HG02884 (cell line): ENCODE measurements at regions not wholly inside any gene's neighbourhood (a gene's known extent, or its start where the extent isn't known, plus 50 kb on each side); places are given as distances from the start of the nearest gene placed in this dataset.
"Not testable (repeated sequence)": the region's sequence is repeated elsewhere in the genome, so short reads cannot be mapped to it uniquely, and the experiment has no call there.

Experiments used
- ATAC-seq: cut with Tn5 transposase; IDR thresholded peaks from one replicate; pipeline ENCODE4 v1.9.1; 2021; ENCODE audit warnings: mild to moderate bottlenecking, moderate library complexity; ENCODE audit not compliant: unreplicated experiment

DNA sequence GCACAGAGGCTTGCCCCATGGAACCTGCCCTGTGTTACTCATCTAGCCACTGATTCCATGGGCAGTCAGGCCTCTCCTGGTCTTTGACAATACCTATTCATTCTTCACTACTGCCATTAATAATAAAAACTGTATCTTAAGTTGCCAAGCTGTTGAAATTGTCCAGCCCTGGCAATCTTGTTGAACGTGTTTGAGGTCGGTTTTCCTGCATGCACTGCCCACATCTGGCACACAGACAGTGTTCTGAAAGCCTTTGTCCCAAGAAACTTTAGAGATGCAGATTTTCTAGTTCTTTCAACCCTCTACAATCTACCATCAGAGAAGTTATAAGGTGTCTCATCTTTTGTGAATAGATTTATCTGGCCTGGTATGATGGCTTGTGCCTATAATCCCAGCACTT, 567.2 kb upstream of the NECTIN3 start:
- no peak for ATAC-seq

DNA sequence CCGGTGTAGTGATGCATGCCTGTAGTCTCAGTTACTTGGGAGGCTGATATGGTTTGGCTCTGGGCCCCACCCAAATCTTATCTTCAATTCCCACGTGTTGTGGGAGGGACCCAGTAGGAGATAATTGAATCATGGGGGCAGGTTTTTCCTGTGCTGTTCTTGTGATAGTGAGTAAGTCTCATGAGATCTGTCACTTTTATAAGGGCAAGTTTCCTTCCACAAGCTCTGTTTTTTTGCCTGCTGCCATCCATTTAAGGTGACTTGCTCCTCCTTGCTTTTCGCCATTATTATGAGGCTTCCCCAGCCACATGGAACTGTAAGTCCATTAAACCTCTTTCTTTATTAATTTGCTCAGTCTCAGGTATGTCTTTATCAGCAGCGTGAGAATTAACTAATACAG, 566.7 kb upstream of the NECTIN3 start:
- ATAC-seq: no peak

DNA sequence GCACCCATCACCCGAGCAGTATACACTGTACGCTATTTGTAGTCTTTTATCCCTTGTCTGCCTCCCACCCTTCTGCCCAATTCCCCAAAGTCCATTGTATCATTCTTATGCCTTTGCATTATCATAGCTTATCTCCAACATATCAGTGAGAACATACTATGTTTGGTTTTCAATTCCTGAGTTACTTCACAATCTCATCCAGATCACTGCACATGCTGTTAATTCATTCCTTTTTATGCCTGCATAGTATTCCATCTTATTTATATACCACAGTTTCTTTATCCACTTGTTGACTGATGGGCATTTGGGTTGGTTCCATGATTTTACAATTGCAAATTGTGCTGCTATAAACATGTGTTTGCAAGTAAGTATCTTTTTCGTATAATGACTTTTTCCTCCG, 564.7 kb upstream of the NECTIN3 start:
- no peak for ATAC-seq

DNA sequence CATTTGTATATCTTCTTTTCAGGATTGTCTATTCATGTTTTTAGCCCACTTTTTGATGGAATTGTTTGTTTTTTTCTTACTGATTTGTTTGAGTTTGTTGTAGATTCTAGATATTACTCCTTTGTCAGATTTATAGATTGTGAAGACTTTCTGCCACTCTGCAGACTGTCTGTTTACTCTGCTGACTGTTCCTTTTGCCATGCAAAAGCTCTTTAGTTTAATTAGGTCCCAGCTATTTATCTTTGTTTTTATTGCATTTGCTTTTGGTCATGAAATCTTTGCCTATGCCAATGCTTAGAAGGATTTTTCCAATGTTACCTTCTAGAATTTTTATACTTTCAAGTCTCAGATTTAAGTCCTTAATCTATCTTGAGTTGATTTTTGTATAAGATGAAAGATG, 564.0 kb upstream of the NECTIN3 start:
- not testable (repeated sequence) for ATAC-seq

DNA sequence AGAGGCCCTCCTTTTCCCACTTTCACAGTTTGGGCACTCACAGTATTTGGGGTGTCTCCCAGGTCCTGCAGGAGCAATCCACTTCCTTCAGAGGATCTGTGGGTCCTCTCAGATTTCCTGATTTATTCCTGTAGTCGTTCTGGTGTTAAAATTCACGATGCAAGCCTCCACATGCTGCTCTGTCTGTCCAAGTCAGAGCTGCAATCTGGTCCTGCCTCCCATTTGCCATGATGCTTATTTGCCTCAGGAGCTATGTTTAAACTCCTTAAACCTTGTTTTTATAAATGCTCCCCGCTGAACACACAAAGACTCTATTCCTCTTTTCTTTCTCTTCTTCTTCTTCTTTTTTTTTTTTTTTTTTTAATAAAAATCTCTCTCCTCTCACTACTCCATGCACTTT, 558.7 kb upstream of the NECTIN3 start:
- no peak for ATAC-seq

DNA sequence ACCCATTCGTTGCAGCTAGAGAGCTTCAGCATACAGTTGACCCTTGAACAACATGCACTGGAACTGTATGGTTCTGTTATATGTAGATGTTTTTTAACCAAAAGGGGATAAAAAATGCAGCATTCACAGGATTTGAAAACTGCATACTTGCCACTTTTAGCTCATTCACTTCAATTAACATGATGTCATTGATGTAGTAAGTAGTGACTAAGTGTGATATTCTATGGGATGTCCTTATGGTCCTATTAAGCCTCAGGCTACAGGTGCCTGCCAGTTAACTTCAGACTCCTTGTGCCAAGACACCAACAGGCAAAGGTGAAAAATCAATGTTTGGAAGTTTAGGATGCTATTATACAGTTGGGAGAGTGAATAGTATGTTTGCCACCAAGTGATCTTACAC, 553.6 kb upstream of the NECTIN3 start:
- ATAC-seq: no peak

DNA sequence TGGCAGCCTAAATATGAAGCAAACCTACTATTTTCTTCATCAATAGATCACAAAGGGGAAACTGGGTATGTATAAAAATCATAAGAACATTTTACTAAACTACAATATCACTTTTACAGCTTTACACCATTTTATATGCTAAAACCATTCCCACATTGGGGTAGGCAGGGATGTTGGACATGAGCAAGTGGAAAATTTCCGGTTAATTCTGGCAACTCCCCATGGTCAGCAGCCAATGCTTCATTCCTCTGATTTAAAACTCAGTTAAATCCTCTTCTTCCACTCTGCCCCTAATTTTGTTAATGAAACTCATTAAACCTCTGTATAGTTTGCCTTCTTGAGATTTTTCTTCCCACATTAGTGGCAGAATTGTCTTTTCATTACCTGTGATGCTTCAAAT, 552.5 kb upstream of the NECTIN3 start:
- ATAC-seq: no peak

DNA sequence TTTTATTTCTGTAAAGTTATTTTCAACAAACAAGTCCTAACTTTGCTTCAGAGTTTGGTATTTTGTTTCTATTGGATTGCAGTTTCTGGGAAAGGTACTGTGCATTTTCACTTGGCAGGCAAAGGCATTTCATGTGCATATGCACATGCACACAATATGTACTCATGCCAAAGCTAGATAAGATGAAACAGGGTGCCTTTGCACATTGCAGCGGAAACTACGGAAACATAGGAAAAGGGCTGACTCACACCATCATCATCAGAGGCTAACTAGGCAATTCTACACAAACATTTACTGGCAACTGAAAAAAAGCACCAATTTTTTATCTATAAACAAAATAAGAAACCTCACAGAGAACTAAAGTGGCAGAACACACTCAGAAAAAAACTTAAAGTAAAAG, 550.6 kb upstream of the NECTIN3 start:
- no peak for ATAC-seq

DNA sequence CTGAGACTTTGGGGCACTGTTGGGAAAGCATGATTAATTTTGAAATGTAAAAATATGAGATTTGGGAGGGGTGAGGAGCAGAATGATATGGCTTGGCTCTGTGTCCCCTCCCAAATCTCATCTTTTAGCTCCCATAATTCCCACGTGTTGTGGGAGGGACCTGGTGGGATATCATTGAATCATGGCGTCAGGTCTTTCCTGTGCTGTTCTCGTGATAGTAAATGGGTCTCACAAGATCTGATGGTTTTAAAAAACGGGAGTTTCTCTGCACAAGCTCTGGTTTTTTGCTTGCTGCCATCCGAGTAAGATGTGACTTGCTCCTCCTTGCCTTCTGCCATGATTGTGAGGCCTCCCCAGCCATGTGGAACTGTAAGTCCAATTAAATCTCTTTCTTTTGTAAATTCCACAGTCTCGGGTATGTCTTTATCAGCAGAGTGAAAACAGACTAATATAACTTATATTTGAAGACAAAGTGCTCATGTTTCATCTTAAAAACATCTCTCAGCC, 546.0 kb upstream of the NECTIN3 start:
- ATAC-seq: not testable (repeated sequence)

DNA sequence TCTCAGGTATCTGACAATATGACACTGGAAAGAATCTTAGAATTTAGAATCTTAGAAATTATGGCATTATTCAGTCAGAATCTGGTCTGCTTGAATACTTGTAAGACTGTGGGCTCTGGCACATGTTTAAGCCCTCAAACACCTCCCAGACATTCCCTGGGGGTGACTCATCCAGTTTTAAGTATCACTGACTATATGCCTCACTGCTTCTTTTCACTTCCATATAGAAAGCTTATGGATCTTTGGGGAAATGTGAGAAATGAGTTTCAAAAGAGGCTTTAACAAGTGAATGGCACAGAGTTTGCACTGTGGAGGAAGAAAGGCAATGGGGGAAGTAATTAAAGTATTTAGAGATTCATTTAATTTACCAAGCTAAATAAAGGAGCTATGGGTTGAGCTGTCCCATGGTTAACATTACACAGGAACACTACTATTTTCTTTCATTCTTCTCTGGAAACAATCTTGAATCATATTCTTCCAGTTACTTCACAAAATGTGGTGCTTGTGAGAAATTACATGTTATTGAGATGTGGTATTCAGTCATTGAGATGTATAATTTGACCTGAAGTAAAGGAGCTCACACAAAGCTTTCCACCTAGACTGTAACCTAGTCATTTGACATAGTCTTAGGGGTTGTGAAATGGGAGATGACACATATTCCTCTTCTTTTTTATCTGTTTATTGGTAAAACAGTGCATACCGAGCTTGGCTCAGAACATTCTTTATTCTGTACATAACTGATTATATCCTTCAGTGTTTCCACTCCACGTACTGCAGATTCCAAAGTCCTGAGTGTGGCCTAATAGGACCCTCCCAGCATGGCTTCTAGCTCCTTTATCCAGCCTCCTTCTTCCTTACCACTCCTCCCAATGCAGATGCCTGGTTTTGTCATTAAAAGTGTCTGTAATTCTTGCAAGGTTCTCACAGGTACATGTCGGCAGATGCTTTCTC, 544.6 kb upstream of the NECTIN3 start:
- ATAC-seq: no peak

DNA sequence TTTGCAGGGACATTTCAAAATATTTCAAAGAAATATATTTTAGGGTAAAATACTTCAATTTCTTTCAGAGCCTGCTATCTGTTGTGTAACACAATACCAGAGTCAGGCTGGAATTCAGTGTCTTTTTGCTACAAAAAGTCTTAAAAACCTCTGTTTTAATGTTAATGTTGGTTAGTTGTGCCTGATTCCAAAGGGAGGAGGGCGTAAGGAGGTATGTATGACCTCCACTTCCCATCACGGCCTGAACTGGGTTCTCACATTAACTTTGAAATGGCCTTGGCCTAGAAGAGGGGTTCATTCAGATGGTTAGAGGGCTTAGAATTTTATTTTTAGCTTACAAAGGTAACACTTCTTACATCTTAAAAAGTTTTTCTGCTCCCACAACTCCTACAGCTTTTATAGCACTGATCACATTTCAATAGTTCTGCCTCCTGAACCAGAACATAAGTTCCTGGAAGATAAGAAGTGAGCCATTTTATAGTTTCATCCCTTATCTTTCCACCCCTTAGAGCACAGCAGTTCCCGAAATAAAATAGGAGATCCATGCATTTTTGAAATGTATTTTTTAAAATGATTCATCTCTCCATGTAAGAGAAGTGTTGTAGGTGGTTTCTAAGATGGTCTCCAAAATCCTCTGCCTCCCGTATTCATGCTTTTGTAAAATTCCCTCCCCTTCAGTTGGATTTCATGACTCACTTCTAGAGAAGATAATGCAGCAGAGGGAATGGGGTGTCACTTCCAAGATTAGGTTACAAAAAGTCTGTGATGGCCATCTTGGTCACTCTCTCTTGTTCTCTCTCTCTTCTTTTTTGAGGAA, 543.1 kb upstream of the NECTIN3 start:
- ATAC-seq: no peak

DNA sequence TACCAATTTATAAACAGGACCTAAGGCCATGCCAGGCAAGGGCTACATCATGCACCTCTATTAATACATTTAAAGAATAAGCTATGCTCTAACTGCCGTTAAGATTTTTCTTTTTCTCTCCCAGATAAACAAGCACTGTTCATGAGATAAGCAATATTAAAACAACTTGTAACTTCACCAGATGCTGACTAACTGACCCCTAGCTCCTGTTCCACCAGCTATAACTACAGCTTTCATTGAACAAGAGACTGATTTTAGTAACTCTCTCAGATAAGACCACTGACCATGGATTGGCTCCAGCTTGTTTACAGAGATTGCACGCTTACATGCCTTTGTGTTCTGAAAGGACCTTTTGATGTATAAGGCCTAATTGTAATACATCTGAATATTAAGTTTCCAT, 540.7 kb upstream of the NECTIN3 start:
- ATAC-seq: no peak

DNA sequence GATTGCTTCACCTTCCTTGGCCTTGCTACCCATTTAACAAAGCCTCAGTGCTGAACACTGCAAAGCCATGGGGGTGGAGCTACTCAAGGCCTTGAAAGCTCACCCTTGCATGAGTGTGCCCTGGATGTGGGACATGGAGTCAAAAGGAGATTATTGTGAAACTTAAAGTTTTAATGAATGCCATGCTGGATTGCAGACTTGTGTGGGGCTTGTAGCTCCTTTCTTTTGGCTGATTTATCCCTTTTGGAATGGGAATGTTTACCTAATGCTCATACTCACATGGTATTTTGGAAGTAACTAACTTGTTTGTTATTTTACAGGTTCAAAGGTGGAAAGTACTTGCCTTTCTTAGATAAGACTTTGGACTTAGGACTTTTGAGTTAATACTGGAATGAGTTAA, 538.5 kb upstream of the NECTIN3 start:
- no peak for ATAC-seq

DNA sequence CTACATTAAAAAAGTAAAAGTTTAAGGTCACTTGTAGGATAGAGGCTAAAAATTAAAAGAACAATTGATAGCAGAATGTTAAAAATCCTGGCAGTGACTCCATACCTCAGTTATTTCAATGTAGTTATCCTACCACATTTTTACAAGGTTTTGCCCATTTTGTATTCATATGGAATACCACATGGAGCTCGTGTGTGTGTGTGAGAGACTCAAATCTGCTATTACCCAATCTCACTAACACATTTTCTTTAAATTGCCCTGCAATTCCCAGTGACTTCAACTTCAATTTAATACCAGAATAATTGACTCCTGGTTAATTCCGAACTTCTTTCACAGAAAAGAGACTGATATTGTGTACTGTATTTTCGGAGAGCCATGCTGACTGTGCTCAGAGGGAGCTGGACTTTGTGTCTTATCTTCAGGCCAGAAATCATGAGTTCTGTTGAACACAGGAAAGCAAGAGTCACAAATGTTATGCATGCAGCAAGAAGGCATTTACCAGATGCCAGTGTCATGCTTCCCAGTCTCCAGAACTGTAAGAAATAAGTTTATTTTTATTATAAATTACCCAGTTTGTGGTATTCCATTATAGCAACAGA, 529.0 kb upstream of the NECTIN3 start:
- no peak for ATAC-seq

DNA sequence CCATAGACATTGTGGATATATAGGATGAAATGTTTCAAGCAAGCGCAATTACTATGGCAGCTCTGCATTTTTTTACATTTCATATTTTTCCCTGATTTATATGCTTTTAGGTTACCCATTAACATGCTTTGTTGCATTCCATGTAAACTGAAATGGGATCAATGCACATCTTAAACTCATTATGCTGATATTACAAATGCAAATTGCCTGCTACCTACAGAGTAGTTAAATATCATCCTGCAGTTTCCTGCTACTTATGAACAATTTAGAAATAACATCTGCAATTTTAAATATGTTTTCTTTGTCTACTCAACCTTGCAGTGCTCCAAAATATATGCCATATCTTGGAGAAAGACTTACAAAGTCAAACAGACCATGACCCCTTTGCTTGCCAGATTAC, 526.9 kb upstream of the NECTIN3 start:
- no peak for ATAC-seq

DNA sequence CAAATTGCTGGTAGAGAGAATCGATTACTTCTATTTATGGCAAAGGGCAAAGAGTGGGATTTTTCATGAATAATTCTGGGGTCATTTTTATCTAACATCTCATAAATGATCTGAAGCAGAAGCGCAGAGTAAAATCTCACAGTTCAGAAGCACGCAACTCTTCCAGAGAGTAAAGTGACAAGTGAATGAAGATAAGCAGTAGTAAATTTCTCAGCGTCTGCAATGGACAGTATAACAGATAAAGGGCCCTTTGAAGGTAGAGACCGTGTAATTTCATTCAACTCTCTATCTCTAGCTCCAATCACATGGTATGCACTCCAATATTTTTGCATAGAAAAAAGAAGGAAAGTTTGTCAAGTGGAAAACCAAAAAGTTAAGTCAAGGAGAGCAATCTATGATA, 521.1 kb upstream of the NECTIN3 start:
- no peak for ATAC-seq

DNA sequence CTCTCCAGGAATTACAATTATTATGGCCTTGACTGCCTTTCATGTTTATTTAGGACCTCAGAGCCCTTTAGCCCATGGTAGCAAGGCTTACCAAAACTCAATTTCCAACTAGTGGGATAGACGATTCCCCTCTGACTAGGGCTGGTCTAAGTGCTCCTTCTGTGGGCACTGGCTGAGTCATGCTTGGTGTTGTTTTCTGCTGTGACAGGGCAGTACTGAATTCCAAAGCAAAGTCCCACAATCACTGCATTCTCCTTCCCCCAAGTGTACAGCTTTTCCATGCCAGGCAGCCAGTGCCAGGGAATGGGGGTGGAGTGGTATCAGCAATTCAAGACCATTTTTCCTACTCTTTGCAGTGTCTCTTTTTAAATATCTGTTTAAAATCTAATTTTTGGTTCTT, 509.0 kb upstream of the NECTIN3 start:
- no peak for ATAC-seq

DNA sequence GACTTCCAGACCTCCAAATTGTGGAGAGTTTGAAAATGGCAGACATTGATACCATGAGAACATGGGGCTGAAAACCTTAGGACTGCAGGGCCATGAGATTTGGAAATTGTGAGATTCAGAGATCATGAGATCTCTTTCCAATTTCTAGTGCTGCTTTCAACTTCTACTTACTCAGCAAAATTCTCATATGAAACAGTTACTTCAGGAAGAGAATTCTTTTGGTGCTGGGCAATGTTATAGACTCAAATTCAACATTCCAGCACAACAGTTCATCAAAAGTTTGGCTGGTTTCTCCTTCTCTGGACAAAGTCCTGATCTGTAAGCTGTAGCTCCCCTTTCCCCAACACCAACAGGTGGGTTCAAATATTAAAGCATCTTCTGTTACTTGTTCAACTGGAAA, 506.9 kb upstream of the NECTIN3 start:
- no peak for ATAC-seq

DNA sequence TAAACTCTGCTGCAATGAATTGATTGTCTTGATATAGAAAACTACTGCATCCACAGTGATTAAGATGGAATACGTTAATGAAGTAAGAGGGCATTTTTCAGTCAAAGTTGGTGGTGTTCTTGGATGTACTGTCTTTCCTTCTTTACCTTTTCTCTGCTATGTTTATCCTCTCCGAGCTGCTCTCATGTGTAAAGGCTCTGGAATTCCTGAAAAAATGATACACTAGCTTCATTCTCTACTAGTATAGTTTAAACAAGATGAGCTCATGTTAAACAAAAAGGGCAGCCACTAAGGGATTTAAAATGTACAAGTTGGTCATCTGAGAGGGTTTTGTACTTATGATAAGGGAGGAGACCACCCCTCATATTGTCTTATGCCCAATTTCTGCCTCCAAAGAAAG, 504.6 kb upstream of the NECTIN3 start:
- ATAC-seq: no peak

DNA sequence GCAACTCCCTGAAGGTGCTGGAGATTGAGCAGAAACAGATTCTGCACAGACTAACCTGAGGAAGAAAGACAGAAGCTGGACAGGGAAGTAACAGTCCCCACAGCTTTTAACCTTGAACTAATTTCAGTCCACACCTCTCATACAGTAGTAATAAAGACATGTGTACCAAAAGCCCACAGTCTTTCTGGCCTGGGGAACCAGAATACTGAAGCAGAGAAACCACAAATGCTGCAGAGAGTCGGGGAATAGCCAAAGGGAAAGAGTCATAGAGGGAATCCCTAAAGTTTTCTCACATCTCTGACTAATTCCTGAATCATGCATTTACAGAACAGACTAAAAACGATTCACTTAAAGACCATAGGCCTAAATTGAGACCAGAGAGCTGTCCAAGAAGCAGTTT, 503.4 kb upstream of the NECTIN3 start:
- ATAC-seq: peak; percentile 57

DNA sequence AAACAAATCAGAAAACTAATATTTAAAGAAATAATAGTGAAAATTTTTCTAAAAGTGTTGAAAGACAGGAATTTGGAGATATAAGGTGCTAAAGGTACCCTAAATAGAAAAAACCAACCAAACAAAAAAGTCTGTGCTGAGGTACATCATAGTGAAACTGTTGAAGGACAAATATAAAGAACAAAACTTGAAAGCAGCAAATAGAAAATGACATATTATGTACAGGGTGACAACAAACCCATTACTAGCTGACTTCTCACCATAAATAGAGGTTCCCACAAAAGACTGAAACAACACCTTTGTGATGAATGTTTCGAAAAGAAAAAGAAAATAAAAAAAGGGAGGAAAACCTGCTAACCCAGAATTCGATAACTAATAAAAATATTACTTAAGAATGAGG, 502.5 kb upstream of the NECTIN3 start:
- no peak for ATAC-seq
